BE2C (cell line): ENCODE measurements at regions not wholly inside any gene's neighbourhood (a gene's known extent, or its start where the extent isn't known, plus 50 kb on each side); places are given as distances from the start of the nearest gene placed in this dataset.

Source experiments
- DNase-seq: peaks from one replicate; pipeline ENCODE4 v3.0.0-alpha.2; 2020
- H3K27me3 ChIP-seq: fragments of 250-450 bp; sonication (Bioruptor Pico); 2 replicates; pipeline ENCODE4 v1.5.1; 2020; ENCODE audit warnings: mild to moderate bottlenecking
- H3K36me3 ChIP-seq: fragments of 250-450 bp; sonication (Bioruptor Pico); 2 replicates; pipeline ENCODE4 v1.5.1; 2020; ENCODE audit warnings: mild to moderate bottlenecking
- H3K4me1 ChIP-seq: fragments of 250-450 bp; sonication (Bioruptor Pico); 2 replicates; pipeline ENCODE4 v1.5.1; 2020
- H3K4me3 ChIP-seq: 2 replicates; pipeline ENCODE4 v1.5.1; 2011; ENCODE audit warnings: low read depth, low read length
- H3K9me3 ChIP-seq: fragments of 250-450 bp; sonication (Bioruptor Pico); 2 replicates; pipeline ENCODE4 v1.5.1; 2020
- CTCF ChIP-seq: IDR thresholded peaks from 2 replicates; pipeline ENCODE4 v1.5.1; 2012; ENCODE audit warnings: mild to moderate bottlenecking, low read depth, low read length

GRCh38 chr20:9928955-9929354 is 90.1 kb upstream of the PAK5 start:
- H3K4me3 ChIP-seq = no peak overlapping the region
- no peak for DNase-seq

GRCh38 chr20:9928281-9928737 is 89.4 kb upstream of the PAK5 start:
- Histone ChIP-seq H3K4me1 (peaks cover 5% of the 10 kb centered on the region), H3K36me3 (no peaks in the 10 kb centered on the region), H3K27me3 (no peaks in the 10 kb centered on the region; the same call in none of the 2 replicates), H3K4me3 (no peak overlapping the region), H3K9me3 (no peaks in the 10 kb centered on the region)
- no peak for DNase-seq
- TF ChIP-seq CTCF = no peak

More at GRCh38 chr20:9928955-9929354, 90.1 kb upstream of the PAK5 start:
- Histone ChIP-seq H3K4me1 (peaks cover 5% of the 10 kb centered on the region), H3K27me3 (no peaks in the 10 kb centered on the region; the same call in none of the 2 replicates), H3K36me3 (no peaks in the 10 kb centered on the region), H3K9me3 (no peaks in the 10 kb centered on the region)
- TF ChIP-seq CTCF = no peak

GRCh38 chr20:9927224-9927623 is 88.3 kb upstream of the PAK5 start:
- no peaks in the 10 kb centered on the region for H3K36me3 ChIP-seq
- H3K9me3 ChIP-seq = no peaks in the 10 kb centered on the region
- H3K4me1 ChIP-seq = peaks cover 5% of the 10 kb centered on the region
- TF ChIP-seq CTCF = no peak
- H3K27me3 ChIP-seq = no peaks in the 10 kb centered on the region; the same call in none of the 2 replicates
- DNase-seq = no peak
- no peak overlapping the region for H3K4me3 ChIP-seq

- no peak for DNase-seq
- Histone ChIP-seq H3K4me3 (no peak overlapping the region), H3K4me1 (peaks cover 5% of the 10 kb centered on the region), H3K36me3 (no peaks in the 10 kb centered on the region), H3K9me3 (no peaks in the 10 kb centered on the region), H3K27me3 (no peaks in the 10 kb centered on the region; the same call in none of the 2 replicates)
- no peak for TF ChIP-seq CTCF
Measured at GRCh38 chr20:9926476-9926875, 87.6 kb upstream of the PAK5 start.

GRCh38 chr20:9926007-9926406 is 87.1 kb upstream of the PAK5 start:
- no peaks in the 10 kb centered on the region for H3K36me3 ChIP-seq
- TF ChIP-seq CTCF = no peak
- DNase-seq = no peak
- no peaks in the 10 kb centered on the region; the same call in none of the 2 replicates for H3K27me3 ChIP-seq
- no peaks in the 10 kb centered on the region for H3K9me3 ChIP-seq
- H3K4me1 ChIP-seq = peaks cover 5% of the 10 kb centered on the region
- H3K4me3 ChIP-seq = no peak overlapping the region

- no peak for DNase-seq
- Histone ChIP-seq H3K4me1 (peaks cover 5% of the 10 kb centered on the region), H3K4me3 (no peak overlapping the region), H3K9me3 (no peaks in the 10 kb centered on the region), H3K36me3 (no peaks in the 10 kb centered on the region), H3K27me3 (no peaks in the 10 kb centered on the region; the same call in none of the 2 replicates)
- no peak for TF ChIP-seq CTCF
Measured at GRCh38 chr20:9923648-9924047, 84.8 kb upstream of the PAK5 start.
